IPS-18a (cell line): ENCODE measurements at regions not wholly inside any gene's neighbourhood (a gene's known extent, or its start where the extent isn't known, plus 50 kb on each side); places are given as distances from the start of the nearest gene placed in this dataset.

Source experiments
- H3K27ac ChIP-seq: one replicate; pipeline ENCODE4 v1.5.1; 2013; ENCODE audit warnings: low read length
- H3K27me3 ChIP-seq: one replicate; pipeline ENCODE4 v1.6.1; 2013; ENCODE audit warnings: mild to moderate bottlenecking, low read length; ENCODE audit not compliant: control insufficient read depth, insufficient read depth
- H3K36me3 ChIP-seq: one replicate; pipeline ENCODE4 v1.6.1; 2013; ENCODE audit warnings: low read depth, low read length; ENCODE audit not compliant: control insufficient read depth
- H3K4me1 ChIP-seq: one replicate; pipeline ENCODE4 v1.6.1; 2013; ENCODE audit warnings: low read depth, low read length; ENCODE audit not compliant: control insufficient read depth
- H3K4me3 ChIP-seq: one replicate; pipeline ENCODE4 v1.5.1; 2013; ENCODE audit warnings: low read length
- H3K9ac ChIP-seq: one replicate; pipeline ENCODE4 v1.6.1; 2013; ENCODE audit warnings: mild to moderate bottlenecking, low read length, moderate library complexity
- H3K9me3 ChIP-seq: one replicate; pipeline ENCODE4 v1.6.1; 2013; ENCODE audit warnings: low read depth, low read length; ENCODE audit not compliant: control insufficient read depth

DNA sequence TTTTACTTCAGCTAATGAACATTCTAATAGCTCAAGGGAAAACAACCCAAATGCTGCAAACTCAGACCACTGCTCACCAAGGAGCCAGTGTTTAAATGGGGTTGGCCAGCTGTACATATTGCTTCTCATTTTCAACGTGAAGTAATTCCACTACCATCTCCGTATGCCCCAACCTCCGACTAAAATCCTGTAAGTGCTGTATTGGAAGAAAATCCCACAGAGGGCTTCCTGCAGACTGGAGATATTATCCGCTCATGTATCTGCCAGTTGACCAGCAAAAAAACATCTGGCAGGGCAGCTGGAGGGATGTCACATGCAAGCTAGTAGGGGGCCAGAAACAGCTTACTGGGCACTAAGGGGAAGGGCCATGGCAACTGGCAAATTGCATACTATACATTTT is 485.0 kb downstream of the SNAPC1 start:
- Histone ChIP-seq H3K9me3 (no peaks in the 10 kb centered on the region), H3K4me1 (no peaks in the 10 kb centered on the region), H3K9ac (no peak overlapping the region), H3K4me3 (no peak overlapping the region), H3K36me3 (no peaks in the 10 kb centered on the region), H3K27ac (no peak overlapping the region), H3K27me3 (no peaks in the 10 kb centered on the region)

GRCh38 chr14:62251237-62251636 is 489.0 kb downstream of the SNAPC1 start:
- H3K27me3 ChIP-seq = no peaks in the 10 kb centered on the region
- H3K36me3 ChIP-seq = no peaks in the 10 kb centered on the region
- H3K9me3 ChIP-seq = no peaks in the 10 kb centered on the region
- no peak overlapping the region for H3K27ac ChIP-seq
- H3K4me3 ChIP-seq = no peak overlapping the region
- no peaks in the 10 kb centered on the region for H3K4me1 ChIP-seq
- no peak overlapping the region for H3K9ac ChIP-seq

DNA sequence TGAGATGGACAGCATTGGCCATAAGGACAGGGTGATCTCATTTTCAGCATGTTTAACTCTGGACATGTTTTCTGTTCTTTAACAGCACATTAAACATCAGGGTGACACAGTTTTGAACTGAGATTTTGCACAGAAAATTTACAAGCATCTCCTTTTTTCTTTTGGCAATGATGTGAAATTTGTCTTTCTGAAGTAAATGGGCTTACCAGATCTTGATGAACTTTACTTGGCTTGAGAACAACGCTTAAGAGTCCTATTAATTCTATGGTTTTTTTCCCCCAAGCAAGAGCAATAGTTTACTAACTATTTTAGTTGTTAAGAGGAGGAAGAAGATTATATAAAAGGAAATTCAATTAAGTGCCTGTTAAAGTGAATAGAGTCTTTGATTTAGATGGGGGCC is 491.0 kb downstream of the SNAPC1 start:
- H3K27ac ChIP-seq = no peak overlapping the region
- no peaks in the 10 kb centered on the region for H3K9me3 ChIP-seq
- no peak overlapping the region for H3K4me3 ChIP-seq
- no peaks in the 10 kb centered on the region for H3K4me1 ChIP-seq
- H3K9ac ChIP-seq = no peak overlapping the region
- no peaks in the 10 kb centered on the region for H3K36me3 ChIP-seq
- no peaks in the 10 kb centered on the region for H3K27me3 ChIP-seq

DNA sequence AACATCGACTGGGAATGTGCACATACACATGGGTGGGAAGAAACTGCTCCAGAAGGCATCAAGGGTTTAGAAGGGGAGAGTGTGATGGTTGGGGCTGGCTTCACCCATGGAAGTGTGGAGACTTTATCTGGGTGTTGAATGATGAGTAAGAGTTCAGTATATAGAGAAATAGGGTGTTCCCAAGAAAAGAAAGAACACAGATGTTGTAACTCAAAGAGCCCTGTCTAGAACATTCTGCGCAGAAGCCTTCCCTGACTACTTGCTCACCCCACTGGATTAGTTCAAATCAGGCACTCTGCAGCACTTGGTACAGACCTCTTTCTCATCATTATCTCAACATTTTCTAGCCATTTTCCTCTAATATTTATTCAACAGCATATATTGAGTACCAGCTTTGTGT is 491.7 kb downstream of the SNAPC1 start:
- no peak overlapping the region for H3K9ac ChIP-seq
- H3K27ac ChIP-seq = no peak overlapping the region
- H3K4me3 ChIP-seq = no peak overlapping the region
- H3K9me3 ChIP-seq = no peaks in the 10 kb centered on the region
- no peaks in the 10 kb centered on the region for H3K27me3 ChIP-seq
- no peaks in the 10 kb centered on the region for H3K36me3 ChIP-seq
- no peaks in the 10 kb centered on the region for H3K4me1 ChIP-seq

- Histone ChIP-seq H3K9me3 (no peaks in the 10 kb centered on the region), H3K9ac (no peak overlapping the region), H3K4me3 (no peak overlapping the region), H3K4me1 (no peaks in the 10 kb centered on the region), H3K27me3 (no peaks in the 10 kb centered on the region), H3K36me3 (no peaks in the 10 kb centered on the region), H3K27ac (no peak overlapping the region)
These were observed 507.0 kb downstream of the SNAPC1 start for GRCh38 chr14:62269204-62269603.

GRCh38 chr14:62270236-62270635 is 508.0 kb downstream of the SNAPC1 start:
- H3K27me3 ChIP-seq = no peaks in the 10 kb centered on the region
- no peaks in the 10 kb centered on the region for H3K9me3 ChIP-seq
- no peaks in the 10 kb centered on the region for H3K4me1 ChIP-seq
- no peak overlapping the region for H3K4me3 ChIP-seq
- no peak overlapping the region for H3K9ac ChIP-seq
- no peak overlapping the region for H3K27ac ChIP-seq
- H3K36me3 ChIP-seq = no peaks in the 10 kb centered on the region

DNA sequence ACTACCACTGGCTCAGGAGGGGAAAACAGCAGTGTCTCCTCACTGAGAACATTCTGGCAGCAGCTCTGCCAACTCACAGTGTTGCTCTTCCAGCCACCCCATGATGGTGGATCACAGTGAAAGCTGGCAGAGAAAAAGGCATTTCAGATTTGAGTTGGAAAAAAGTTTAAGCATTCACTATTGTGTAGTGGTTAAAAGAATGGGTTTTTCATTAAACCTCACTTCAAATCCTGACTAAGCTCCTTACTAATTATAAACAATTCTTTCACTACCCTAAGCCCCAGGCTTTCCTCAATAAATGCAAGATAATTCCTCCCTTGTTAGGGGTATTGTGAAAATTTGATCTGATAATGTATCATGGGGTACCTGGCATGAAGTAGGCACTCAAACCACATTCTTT is 518.1 kb downstream of the SNAPC1 start:
- Histone ChIP-seq H3K4me1 (no peaks in the 10 kb centered on the region), H3K9ac (no peak overlapping the region), H3K4me3 (no peak overlapping the region), H3K27me3 (no peaks in the 10 kb centered on the region), H3K9me3 (no peaks in the 10 kb centered on the region), H3K27ac (no peak overlapping the region), H3K36me3 (no peaks in the 10 kb centered on the region)

- Histone ChIP-seq H3K27me3 (no peaks in the 10 kb centered on the region), H3K4me1 (no peaks in the 10 kb centered on the region), H3K9ac (no peak overlapping the region), H3K27ac (no peak overlapping the region), H3K36me3 (no peaks in the 10 kb centered on the region), H3K4me3 (no peak overlapping the region), H3K9me3 (no peaks in the 10 kb centered on the region)
These were observed 521.6 kb downstream of the SNAPC1 start for GRCh38 chr14:62283837-62284236.

- Histone ChIP-seq H3K27ac (no peak overlapping the region), H3K9me3 (no peaks in the 10 kb centered on the region), H3K36me3 (no peaks in the 10 kb centered on the region), H3K4me1 (no peaks in the 10 kb centered on the region), H3K4me3 (no peak overlapping the region), H3K9ac (no peak overlapping the region), H3K27me3 (no peaks in the 10 kb centered on the region)
These were observed 527.3 kb downstream of the SNAPC1 start for GRCh38 chr14:62289471-62289870.

DNA sequence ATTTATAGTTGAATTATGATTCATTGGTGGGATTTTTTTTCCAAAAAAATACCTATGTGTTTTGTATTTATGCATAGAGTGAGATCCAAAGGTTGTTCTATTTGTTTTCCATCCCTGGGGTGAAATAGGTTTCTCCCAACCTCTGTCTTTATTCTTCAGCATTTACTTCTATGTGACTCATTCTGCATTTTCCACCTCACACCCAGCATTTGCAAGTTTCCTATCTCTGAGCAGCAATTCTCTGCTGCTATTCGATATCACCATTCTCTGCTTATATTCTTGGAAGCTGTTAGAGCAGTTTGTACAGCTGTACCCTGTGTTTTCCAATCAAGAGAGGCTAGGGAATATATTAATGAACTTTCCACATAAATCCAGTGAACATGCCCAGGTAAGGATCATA is 538.9 kb downstream of the SNAPC1 start:
- no peaks in the 10 kb centered on the region for H3K36me3 ChIP-seq

DNA sequence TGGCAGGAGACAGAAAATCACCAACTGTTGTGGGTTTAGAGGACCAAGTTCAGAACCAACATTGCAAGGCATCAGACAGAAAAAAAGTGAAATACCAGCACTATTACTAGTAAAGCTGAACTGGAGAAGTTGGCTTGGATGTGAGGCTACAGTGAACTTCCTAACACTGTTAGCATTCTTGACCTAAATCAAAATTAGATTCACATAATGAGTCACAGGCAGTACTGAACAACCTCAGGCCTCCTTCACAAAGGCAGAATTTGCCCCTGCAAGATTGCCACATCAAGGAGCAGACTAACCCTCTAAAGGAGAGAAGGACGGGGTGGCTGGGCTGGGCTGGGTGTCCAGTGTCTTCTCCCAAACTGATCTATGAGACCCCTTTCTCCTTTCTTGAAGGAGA is 539.7 kb downstream of the SNAPC1 start:
- no peaks in the 10 kb centered on the region for H3K36me3 ChIP-seq
- H3K4me3 ChIP-seq = no peak overlapping the region
- H3K9ac ChIP-seq = no peak overlapping the region
- H3K9me3 ChIP-seq = no peaks in the 10 kb centered on the region
- H3K27me3 ChIP-seq = no peaks in the 10 kb centered on the region
- no peak overlapping the region for H3K27ac ChIP-seq
- H3K4me1 ChIP-seq = no peaks in the 10 kb centered on the region

More for the DNA sequence above, 538.9 kb downstream of the SNAPC1 start:
- H3K9ac ChIP-seq = no peak overlapping the region
- H3K9me3 ChIP-seq = no peaks in the 10 kb centered on the region
- no peak overlapping the region for H3K4me3 ChIP-seq
- H3K27me3 ChIP-seq = no peaks in the 10 kb centered on the region
- no peak overlapping the region for H3K27ac ChIP-seq
- H3K4me1 ChIP-seq = no peaks in the 10 kb centered on the region

- Histone ChIP-seq H3K36me3 (no peaks in the 10 kb centered on the region), H3K27ac (no peak overlapping the region), H3K4me3 (no peak overlapping the region), H3K9ac (no peak overlapping the region), H3K9me3 (no peaks in the 10 kb centered on the region), H3K27me3 (no peaks in the 10 kb centered on the region), H3K4me1 (peaks cover 6% of the 10 kb centered on the region)
These were observed 541.2 kb downstream of the SNAPC1 start for GRCh38 chr14:62303437-62303836.
